ENCODE measurements at regions not wholly inside any gene's neighbourhood (a gene's known extent, or its start where the extent isn't known, plus 50 kb on each side); places are given as distances from the start of the nearest gene placed in this dataset.
"Not testable (repeated sequence)": the region's sequence is repeated elsewhere in the genome, so short reads cannot be mapped to it uniquely, and the experiment has no call there.

DNA sequence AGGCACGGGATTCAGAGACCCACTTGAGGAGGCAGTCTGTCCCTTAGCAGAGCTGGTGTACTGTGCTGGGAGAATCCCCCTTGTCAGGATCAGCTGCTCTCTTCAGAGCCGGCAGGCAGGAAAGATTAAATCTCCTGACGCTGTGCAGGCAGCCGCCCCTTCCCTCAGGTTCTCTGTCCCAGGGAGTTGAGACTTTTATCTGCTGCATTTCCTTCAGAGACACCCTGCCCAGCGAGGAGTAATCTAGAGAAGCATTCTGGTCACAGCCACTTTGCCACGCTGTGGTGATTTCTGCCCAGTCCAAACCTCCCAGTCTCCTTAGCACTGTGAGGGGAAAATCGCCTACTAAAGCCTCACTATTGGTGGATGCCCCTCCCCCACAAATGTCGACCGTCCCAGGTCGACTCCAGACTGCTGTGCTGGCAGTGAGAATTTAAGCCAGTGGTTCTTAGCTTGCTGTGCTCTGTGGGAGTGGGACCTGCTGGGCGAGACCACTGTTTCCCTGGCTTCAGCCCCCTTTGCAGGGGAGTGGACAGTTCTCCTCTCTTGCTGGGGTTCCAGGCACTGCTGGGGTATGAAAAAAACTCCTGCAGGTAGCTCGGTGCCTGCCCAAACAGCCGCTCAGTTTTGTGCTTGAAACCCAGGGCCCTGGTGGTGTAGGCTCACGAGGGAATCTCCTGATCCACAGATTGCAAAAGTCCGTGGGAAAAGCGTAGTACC lies 265.4 kb downstream of the ZWINT start:
- Histone ChIP-seq H3K9me1 (ENCODE audit: control insufficient read depth, extremely low read depth, insufficient read depth, low read length) (no peaks in the 10 kb centered on the region), H3K9ac (ENCODE audit: control insufficient read depth, extremely low read depth, insufficient read depth, low read length) (no peak overlapping the region), H3K36me3 (ENCODE audit: control insufficient read depth in 2 of 2, extremely low read depth in 1 of 2, insufficient read depth in 2 of 2, low read length in 2 of 2) (no peaks in the 10 kb centered on the region), H4K20me1 (ENCODE audit: control insufficient read depth, extremely low read depth, insufficient read depth, low read length) (no peaks in the 10 kb centered on the region), H3K9me3 (ENCODE audit: control insufficient read depth, low read depth, low read length) (no peaks in the 10 kb centered on the region), H3K27ac (ENCODE audit: control insufficient read depth, insufficient read depth, low read length) (no peak overlapping the region), H3K27me3 (ENCODE audit: control insufficient read depth, extremely low read depth, insufficient read depth, low read length) (no peaks in the 10 kb centered on the region), H3K4me1 (ENCODE audit: control insufficient read depth, extremely low read depth, insufficient read depth, low read length) (no peaks in the 10 kb centered on the region), H3K4me3 (ENCODE audit: control insufficient read depth in 2 of 3, extremely low read depth in 1 of 3, insufficient read depth in 2 of 3, low read depth in 1 of 3, low read length in 3 of 3) (no peak overlapping the region), H3K79me2 (ENCODE audit: control insufficient read depth, insufficient read depth, low read length) (no peaks in the 10 kb centered on the region), H2AFZ (ENCODE audit: control insufficient read depth, low read length) (no peak overlapping the region), H3K4me2 (ENCODE audit: control insufficient read depth, extremely low read depth, insufficient read depth, low read depth, low read length) (no peak overlapping the region)
- FAIRE-seq (no peak), DNase-seq (ENCODE audit: low read depth, low spot score) (no peak)
- no peak for TF ChIP-seq EZH2 (IDR thresholded peaks at IDR 0.05; ENCODE audit: low read length)
- TF ChIP-seq, protein P1, sequence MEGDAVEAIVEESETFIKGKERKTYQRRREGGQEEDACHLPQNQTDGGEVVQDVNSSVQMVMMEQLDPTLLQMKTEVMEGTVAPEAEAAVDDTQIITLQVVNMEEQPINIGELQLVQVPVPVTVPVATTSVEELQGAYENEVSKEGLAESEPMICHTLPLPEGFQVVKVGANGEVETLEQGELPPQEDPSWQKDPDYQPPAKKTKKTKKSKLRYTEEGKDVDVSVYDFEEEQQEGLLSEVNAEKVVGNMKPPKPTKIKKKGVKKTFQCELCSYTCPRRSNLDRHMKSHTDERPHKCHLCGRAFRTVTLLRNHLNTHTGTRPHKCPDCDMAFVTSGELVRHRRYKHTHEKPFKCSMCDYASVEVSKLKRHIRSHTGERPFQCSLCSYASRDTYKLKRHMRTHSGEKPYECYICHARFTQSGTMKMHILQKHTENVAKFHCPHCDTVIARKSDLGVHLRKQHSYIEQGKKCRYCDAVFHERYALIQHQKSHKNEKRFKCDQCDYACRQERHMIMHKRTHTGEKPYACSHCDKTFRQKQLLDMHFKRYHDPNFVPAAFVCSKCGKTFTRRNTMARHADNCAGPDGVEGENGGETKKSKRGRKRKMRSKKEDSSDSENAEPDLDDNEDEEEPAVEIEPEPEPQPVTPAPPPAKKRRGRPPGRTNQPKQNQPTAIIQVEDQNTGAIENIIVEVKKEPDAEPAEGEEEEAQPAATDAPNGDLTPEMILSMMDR (optimal IDR thresholded peaks at IDR 0.05 in 1 of 3, IDR thresholded peaks at IDR 0.05 in 1 of 3, conservative IDR thresholded peaks at IDR 0.05 in 1 of 3; ENCODE audit: extremely low read depth in 1 of 3, insufficient read depth in 2 of 3, low read length in 3 of 3): no peak
- dilution Hi-C loops (cut with MboI; ENCODE audit: extremely low pct_ligation_motif_present, low sequenced_read_pairs): no loop called here

DNA sequence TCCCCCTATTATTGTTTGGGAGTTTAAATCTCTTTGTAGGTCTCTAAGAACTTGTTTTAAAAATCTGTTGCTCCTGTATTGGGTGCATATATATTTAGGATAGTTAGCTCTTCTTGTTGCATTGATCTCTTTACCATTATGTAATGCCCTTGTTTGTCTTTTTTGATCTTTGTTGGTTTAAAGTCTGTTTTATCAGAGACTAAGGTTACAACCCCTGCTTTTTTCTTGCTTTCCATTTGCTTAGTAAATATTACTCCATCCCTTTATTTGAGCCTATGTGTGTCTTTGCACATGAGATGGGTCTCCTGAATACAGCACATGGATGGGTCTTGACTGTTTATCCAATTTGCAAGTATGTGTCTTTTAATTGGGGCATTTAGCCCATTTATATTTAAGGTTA lies 267.4 kb downstream of the ZWINT start:
- dilution Hi-C loops (cut with MboI; ENCODE audit: extremely low pct_ligation_motif_present, low sequenced_read_pairs); H3K4me1 ChIP-seq (ENCODE audit: control insufficient read depth, extremely low read depth, insufficient read depth, low read length); H3K9me1 ChIP-seq (ENCODE audit: control insufficient read depth, extremely low read depth, insufficient read depth, low read length); H2AFZ ChIP-seq (ENCODE audit: control insufficient read depth, low read length); H3K4me3 ChIP-seq (ENCODE audit: control insufficient read depth in 2 of 3, extremely low read depth in 1 of 3, insufficient read depth in 2 of 3, low read depth in 1 of 3, low read length in 3 of 3); DNase-seq (ENCODE audit: low read depth, low spot score); H3K9ac ChIP-seq (ENCODE audit: control insufficient read depth, extremely low read depth, insufficient read depth, low read length); H3K9me3 ChIP-seq (ENCODE audit: control insufficient read depth, low read depth, low read length); FAIRE-seq; H3K27me3 ChIP-seq (ENCODE audit: control insufficient read depth, extremely low read depth, insufficient read depth, low read length); H3K4me2 ChIP-seq (ENCODE audit: control insufficient read depth, extremely low read depth, insufficient read depth, low read depth, low read length); H4K20me1 ChIP-seq (ENCODE audit: control insufficient read depth, extremely low read depth, insufficient read depth, low read length); H3K27ac ChIP-seq (ENCODE audit: control insufficient read depth, insufficient read depth, low read length); H3K79me2 ChIP-seq (ENCODE audit: control insufficient read depth, insufficient read depth, low read length); H3K36me3 ChIP-seq (ENCODE audit: control insufficient read depth in 2 of 2, extremely low read depth in 1 of 2, insufficient read depth in 2 of 2, low read length in 2 of 2): not testable (repeated sequence)

DNA sequence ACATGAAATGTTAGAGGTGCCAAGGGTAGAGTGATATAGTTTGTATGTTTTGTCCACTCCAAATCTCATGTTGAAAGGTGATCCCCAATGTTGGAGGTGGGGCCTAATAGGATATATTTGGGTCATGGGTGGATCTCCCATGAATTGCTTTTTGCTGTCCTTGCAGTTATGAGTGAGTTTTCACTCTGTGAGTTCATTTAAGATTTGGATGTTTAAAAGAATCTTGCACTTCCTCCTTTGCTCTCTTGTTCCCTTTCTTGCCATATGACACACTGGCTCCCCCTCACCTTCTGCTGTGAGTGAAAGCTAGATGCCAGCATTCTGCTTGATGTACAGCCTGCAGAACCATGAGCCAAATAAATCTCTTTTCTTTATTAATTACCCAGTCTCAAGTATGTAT lies 269.2 kb downstream of the ZWINT start:
- Histone ChIP-seq H3K27ac (ENCODE audit: control insufficient read depth, insufficient read depth, low read length) (no peak overlapping the region), H3K4me3 (ENCODE audit: control insufficient read depth in 2 of 3, extremely low read depth in 1 of 3, insufficient read depth in 2 of 3, low read depth in 1 of 3, low read length in 3 of 3) (no peak overlapping the region), H3K4me1 (ENCODE audit: control insufficient read depth, extremely low read depth, insufficient read depth, low read length) (no peaks in the 10 kb centered on the region), H3K79me2 (ENCODE audit: control insufficient read depth, insufficient read depth, low read length) (no peaks in the 10 kb centered on the region), H4K20me1 (ENCODE audit: control insufficient read depth, extremely low read depth, insufficient read depth, low read length) (no peaks in the 10 kb centered on the region), H3K4me2 (ENCODE audit: control insufficient read depth, extremely low read depth, insufficient read depth, low read depth, low read length) (no peak overlapping the region), H3K9me3 (ENCODE audit: control insufficient read depth, low read depth, low read length) (no peaks in the 10 kb centered on the region), H3K9me1 (ENCODE audit: control insufficient read depth, extremely low read depth, insufficient read depth, low read length) (no peaks in the 10 kb centered on the region), H3K9ac (ENCODE audit: control insufficient read depth, extremely low read depth, insufficient read depth, low read length) (no peak overlapping the region), H3K36me3 (ENCODE audit: control insufficient read depth in 2 of 2, extremely low read depth in 1 of 2, insufficient read depth in 2 of 2, low read length in 2 of 2) (no peaks in the 10 kb centered on the region), H2AFZ (ENCODE audit: control insufficient read depth, low read length) (no peak overlapping the region), H3K27me3 (ENCODE audit: control insufficient read depth, extremely low read depth, insufficient read depth, low read length) (no peaks in the 10 kb centered on the region)
- DNase-seq (ENCODE audit: low read depth, low spot score) (no peak), FAIRE-seq (no peak)
- TF ChIP-seq EZH2 (IDR thresholded peaks at IDR 0.05; ENCODE audit: low read length): no peak
- TF ChIP-seq, protein P1 (optimal IDR thresholded peaks at IDR 0.05 in 1 of 3, IDR thresholded peaks at IDR 0.05 in 1 of 3, conservative IDR thresholded peaks at IDR 0.05 in 1 of 3; ENCODE audit: extremely low read depth in 1 of 3, insufficient read depth in 2 of 3, low read length in 3 of 3): no peak
- dilution Hi-C loops (cut with MboI; ENCODE audit: extremely low pct_ligation_motif_present, low sequenced_read_pairs): no loop called here
